G401 (cell line): ENCODE measurements at regions not wholly inside any gene's neighbourhood (a gene's known extent, or its start where the extent isn't known, plus 50 kb on each side); places are given as distances from the start of the nearest gene placed in this dataset.
"Not testable (repeated sequence)": the region's sequence is repeated elsewhere in the genome, so short reads cannot be mapped to it uniquely, and the experiment has no call there.

Source experiments
- DNase-seq: peaks from one replicate; pipeline ENCODE4 v3.0.0-alpha.2; 2015; ENCODE audit warnings: low spot score
- in situ Hi-C: cut with HindIII; loops from 2 replicates; pipeline ENCODE4 v1.10.0; 2016; ENCODE audit warnings: low sequenced_read_pairs, mixed read lengths

DNA sequence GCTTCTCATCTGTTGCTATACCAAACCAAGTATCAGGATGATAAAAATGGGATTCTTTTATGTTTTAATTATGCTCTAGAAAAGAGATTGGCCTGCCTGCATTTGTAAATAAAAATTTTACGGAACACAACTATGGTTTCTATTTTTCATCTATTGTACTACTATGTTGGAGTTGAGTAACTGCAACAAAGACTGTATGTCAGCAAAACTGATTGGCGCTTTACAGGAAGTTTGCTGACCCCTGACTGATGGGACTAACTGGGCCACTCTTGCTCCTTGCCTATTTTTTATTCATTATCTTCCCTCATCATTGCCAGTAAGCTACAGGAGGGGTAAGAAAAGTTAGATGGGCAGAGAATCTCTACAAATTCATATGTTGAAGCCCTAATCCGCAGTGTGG, 242.3 kb downstream of the FSIP2 start:
- in situ Hi-C loops = no loop called here
- no peak for DNase-seq

GRCh38 chr2:185984670-185985069, 246.1 kb downstream of the FSIP2 start:
- in situ Hi-C loops = no loop called here
- DNase-seq = no peak

DNA sequence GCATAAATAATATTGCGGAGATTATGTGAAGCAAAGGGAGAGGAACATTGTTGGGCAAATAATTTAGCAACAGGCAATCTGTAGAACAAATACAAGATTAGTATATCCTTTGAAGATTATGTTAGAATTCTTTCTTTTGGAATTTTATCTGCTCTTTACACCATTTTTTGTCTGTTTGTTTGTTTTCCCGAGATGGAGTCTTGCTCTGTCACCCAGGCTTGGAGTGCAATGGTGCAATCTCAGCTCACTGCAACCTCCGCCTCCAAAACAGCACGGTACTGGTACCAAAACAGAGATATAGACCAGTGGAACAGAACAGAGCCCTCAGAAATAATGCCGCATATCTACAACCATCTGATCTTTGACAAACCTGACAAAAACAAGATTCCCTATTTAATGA, 250.3 kb downstream of the FSIP2 start:
- in situ Hi-C loops, DNase-seq: not testable (repeated sequence)

DNA sequence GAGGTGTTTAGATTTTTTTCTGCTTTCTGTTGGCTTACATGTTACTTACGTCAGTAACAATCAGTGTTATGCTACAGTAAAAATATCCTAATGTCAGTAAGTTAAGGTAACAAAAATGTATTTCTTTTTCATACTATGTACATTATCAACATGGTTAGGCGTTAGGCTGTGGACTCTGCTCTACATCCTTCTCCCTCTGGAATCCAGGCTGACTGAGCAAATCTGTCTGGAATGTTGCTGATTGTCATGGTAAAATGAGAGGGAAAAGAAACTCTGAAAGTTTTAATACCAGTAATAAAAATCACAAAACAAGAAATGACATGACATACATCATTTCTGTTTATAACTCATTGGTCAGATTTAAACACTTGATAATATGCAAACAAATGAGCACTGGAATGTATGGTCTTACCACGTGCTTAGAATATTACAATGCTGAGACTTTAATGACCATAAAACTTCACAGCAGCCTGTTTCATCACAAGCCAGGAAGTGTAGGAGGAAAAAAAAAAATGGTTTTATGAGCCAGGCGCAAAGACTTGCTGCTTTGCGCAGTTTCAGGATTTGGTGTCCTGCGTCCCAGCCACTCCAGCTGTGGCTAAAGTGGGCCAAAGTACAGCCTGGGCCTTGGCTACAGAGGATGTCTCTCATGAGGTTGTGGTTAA, 252.4 kb downstream of the FSIP2 start:
- in situ Hi-C loops = no loop called here
- no peak for DNase-seq

- in situ Hi-C loops = no loop called here
- no peak for DNase-seq
Observed at GRCh38 chr2:185998562-185999070, 260.0 kb downstream of the FSIP2 start.

DNA sequence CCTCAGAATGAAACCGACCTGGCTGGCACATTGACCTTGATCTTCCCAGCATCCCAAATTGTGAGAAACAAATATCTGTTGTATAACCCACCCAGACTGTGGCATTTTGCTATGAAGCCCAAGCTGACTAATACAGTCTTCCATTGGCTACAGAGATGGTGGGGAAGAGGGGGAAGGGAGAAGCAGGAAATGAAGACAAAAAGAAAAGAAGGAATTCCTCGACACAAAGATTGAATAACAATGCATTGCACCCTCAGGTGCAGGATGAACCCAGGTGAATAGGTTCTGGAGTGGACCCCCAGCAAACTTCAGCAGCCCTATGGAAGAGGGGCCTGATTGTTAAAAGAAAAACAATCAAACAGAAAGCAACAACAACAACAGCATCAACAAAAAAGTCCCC, 270.7 kb downstream of the FSIP2 start:
- in situ Hi-C loops = no loop called here
- no peak for DNase-seq

GRCh38 chr2:186017278-186017677, 278.7 kb downstream of the FSIP2 start:
- no peak for DNase-seq
- in situ Hi-C loops = no loop called here

GRCh38 chr2:186024921-186025320, 286.3 kb downstream of the FSIP2 start:
- in situ Hi-C loops = no loop called here
- no peak for DNase-seq

GRCh38 chr2:186027922-186028321, 289.3 kb downstream of the FSIP2 start:
- in situ Hi-C loops = no loop called here

DNA sequence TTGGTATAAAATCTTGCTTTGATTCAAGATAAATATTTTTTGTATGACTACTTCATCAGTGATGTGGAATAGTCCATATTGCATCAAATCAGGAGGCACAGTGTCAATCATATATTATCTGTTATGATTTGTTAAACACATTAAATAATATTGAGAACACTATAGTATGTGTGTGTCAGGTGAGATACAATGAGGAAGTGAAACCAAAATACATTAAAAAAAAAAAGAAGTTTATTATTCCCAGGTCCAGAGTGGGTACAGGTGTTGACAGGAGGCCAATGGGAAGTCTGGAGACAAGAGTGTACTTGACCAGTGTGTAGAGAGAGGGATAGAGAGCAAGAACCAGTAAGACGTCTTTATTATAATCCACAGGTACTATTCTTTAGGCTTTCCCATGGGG, 292.6 kb downstream of the FSIP2 start:
- in situ Hi-C loops = no loop called here
- no peak for DNase-seq

More at GRCh38 chr2:186027922-186028321, 289.3 kb downstream of the FSIP2 start:
- DNase-seq = no peak

- DNase-seq = no peak
- in situ Hi-C loops = no loop called here
Observed at GRCh38 chr2:186032102-186032738, 293.6 kb downstream of the FSIP2 start.

DNA sequence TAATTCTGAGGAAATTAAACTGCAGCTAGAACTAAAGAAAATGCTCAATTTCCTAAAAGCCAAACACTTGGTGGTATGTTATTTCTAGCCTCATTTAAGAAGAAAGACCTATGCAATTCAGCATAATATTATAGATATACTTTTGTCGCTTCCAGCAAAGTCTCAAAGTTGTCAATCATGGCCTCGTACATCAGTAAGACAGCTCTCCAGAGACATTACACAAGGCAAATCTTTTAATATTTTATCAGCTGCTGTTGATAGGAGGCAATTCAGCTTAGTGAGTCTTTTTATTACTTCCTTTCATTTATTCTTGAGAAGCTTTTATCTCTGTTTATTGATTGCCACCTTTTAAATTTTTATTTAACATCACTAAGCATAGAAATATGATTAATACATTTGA, 294.3 kb downstream of the FSIP2 start:
- no peak for DNase-seq
- in situ Hi-C loops = no loop called here

GRCh38 chr2:186033541-186033940, 294.9 kb downstream of the FSIP2 start:
- in situ Hi-C loops = no loop called here
- DNase-seq = no peak

DNA sequence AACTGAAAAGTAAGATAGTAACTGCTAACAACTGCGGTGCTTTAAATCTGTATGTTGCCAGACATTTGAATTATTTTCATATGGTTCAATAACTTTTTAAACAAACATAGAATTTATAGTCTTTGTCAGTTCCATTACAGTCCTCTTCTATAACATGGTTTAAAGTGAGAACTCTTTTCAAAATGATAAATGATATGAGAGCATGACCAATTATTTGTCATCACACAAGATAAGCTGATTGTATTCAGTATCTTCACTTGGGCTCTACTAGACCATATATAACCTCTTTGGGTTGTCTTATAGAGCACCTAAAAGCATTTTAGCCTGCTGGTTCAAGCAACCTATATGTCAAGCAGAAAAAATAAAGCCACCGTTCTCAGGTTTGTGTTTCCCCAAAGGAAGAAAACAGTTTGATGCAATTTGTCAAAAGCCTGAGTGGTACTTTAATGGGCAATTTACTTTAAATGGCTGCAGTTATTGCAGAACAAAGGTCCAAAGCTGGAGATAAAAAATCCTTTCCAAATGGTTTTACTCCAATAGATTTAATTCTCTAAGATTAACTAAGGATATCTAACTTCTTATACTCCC, 298.4 kb downstream of the FSIP2 start:
- in situ Hi-C loops = no loop called here
- no peak for DNase-seq

DNA sequence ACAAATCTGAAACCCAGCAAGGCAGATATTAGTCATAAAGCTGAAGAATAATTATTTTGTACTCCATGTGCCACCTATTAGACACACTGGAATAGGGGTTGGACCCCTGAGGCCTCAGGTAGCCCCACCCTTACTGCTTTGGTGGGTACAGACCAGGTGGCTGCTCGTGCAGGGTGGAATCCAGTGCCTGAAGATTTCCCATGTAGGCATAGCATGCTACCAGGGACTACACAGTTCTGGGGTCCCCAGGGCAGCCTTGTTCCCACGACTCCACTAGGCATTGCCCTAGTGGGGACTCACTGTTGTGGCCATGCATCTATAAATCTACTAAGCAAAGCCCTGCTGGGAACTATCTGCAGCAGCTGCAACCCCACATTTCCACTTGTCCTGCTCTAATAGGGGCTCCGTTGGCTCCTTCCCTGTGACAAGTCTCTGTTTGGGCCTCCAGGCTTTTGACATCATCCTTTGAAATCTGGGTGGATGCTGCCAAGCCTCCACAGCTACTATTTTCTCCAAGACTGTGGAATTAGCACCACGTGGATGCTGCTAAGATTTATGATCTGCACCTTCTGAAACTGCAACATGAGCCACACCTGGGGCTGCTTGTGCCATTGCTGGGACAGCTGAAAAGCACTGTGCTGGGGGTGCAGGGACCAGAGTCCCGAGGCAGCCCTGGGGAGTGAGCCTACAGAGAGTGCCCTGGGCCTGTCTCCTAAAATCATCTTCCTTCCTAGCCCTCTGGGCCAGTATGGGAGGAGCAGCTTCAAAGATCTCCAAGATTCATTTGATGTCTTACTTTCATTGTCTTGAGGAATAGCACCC, 303.8 kb downstream of the FSIP2 start:
- in situ Hi-C loops = no loop called here
- DNase-seq = no peak

- DNase-seq = no peak
- in situ Hi-C loops = no loop called here
Observed at GRCh38 chr2:186044761-186045160, 306.2 kb downstream of the FSIP2 start.

DNA sequence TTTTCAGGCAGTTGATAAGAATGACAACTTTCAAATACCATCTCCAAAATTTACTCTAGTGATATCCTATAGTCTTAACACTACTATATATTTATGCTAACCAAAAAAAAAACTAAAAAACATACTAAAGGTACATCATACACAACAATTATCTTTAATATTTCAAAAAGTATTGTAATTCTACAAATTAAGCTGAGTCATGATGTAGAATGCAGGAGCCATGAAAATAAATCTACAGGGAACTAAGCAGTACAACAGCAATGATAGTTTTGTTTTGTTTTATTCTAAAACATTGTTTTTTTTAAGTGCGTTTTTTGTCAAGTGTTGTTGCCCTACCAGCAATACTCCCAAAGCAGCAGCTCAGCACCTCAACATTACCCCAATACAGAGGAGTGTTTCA, 314.3 kb downstream of the FSIP2 start:
- in situ Hi-C loops = no loop called here
- DNase-seq = no peak

- in situ Hi-C loops = no loop called here
- DNase-seq = no peak
Observed at GRCh38 chr2:186058614-186059013, 320.0 kb downstream of the FSIP2 start.

DNA sequence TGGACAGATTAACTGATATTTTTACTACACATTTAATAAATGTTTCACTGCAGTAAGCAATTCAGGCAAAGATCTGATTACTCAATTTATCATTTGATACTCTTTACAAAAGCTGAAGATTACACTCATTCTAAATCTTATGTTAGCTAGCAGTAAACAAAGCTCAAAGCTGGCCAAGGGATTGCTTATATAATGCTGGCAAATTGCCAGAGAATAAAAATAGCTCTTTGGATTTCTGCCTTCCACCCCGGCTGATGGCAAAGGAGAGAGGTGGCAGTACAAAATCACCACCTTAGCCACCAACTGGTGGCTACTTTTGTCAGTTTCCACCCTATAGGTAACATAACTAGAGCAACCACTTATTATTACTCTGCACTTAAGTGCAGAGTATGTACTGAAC, 320.5 kb downstream of the FSIP2 start:
- in situ Hi-C loops = no loop called here
- peak; percentile 84 for DNase-seq
